GM18502 (cell line): ENCODE measurements at regions not wholly inside any gene's neighbourhood (a gene's known extent, or its start where the extent isn't known, plus 50 kb on each side); places are given as distances from the start of the nearest gene placed in this dataset.
"Not testable (repeated sequence)": the region's sequence is repeated elsewhere in the genome, so short reads cannot be mapped to it uniquely, and the experiment has no call there.

Experiments
- ATAC-seq: cut with Tn5 transposase; IDR thresholded peaks from one replicate; pipeline ENCODE4 v1.9.1; 2021; ENCODE audit warnings: mild to moderate bottlenecking; ENCODE audit not compliant: unreplicated experiment, poor library complexity

GRCh38 chr3:5888851-5889250 lies 701.3 kb downstream of the EDEM1 start:
- ATAC-seq, result no peak

GRCh38 chr3:5889374-5889773 lies 701.9 kb downstream of the EDEM1 start:
- no peak for ATAC-seq

GRCh38 chr3:5891711-5892110 lies 704.2 kb downstream of the EDEM1 start:
- ATAC-seq, result no peak

- no peak for ATAC-seq
Observed at GRCh38 chr3:5898106-5898505, 710.6 kb downstream of the EDEM1 start.

GRCh38 chr3:5899014-5899761 lies 711.7 kb downstream of the EDEM1 start:
- ATAC-seq, result no peak

GRCh38 chr3:5917932-5918331 lies 730.4 kb downstream of the EDEM1 start:
- ATAC-seq, result no peak

- ATAC-seq, result no peak
Observed at GRCh38 chr3:5918626-5919025, 731.1 kb downstream of the EDEM1 start.

- no peak for ATAC-seq
Observed at GRCh38 chr3:5929027-5929426, 741.5 kb downstream of the EDEM1 start.

GRCh38 chr3:5944061-5944460 lies 756.6 kb downstream of the EDEM1 start:
- ATAC-seq, result not testable (repeated sequence)

GRCh38 chr3:5948084-5948483 lies 760.6 kb downstream of the EDEM1 start:
- ATAC-seq, result no peak

- no peak for ATAC-seq
Observed at GRCh38 chr3:5951026-5951425, 763.5 kb downstream of the EDEM1 start.

- ATAC-seq, result no peak
Observed at GRCh38 chr3:5972586-5972985, 785.1 kb downstream of the EDEM1 start.

- ATAC-seq, result no peak
Observed at GRCh38 chr3:5974630-5975322, 787.3 kb downstream of the EDEM1 start.

GRCh38 chr3:5977331-5977730 lies 789.8 kb downstream of the EDEM1 start:
- no peak for ATAC-seq

- no peak for ATAC-seq
Observed at GRCh38 chr3:5980475-5980874, 793.0 kb downstream of the EDEM1 start.

- ATAC-seq, result no peak
Observed at GRCh38 chr3:5994651-5995050, 807.1 kb downstream of the EDEM1 start.

GRCh38 chr3:6018456-6018855 lies 830.9 kb downstream of the EDEM1 start:
- no peak for ATAC-seq

- ATAC-seq, result no peak
Observed at GRCh38 chr3:6022621-6023020, 835.1 kb downstream of the EDEM1 start.

- no peak for ATAC-seq
Observed at GRCh38 chr3:6025032-6025431, 835.9 kb upstream of the GRM7 start.

GRCh38 chr3:6030648-6031047 lies 830.3 kb upstream of the GRM7 start:
- ATAC-seq, result not testable (repeated sequence)

- no peak for ATAC-seq
Observed at GRCh38 chr3:6035626-6036025, 825.3 kb upstream of the GRM7 start.

GRCh38 chr3:6039971-6040370 lies 820.9 kb upstream of the GRM7 start:
- ATAC-seq, result no peak
